ENCODE measurements at regions not wholly inside any gene's neighbourhood (a gene's known extent, or its start where the extent isn't known, plus 50 kb on each side); places are given as distances from the start of the nearest gene placed in this dataset.

- TF ChIP-seq CTCF (IDR thresholded peaks at IDR 0.05) = no peak
- Histone ChIP-seq H3K36me3 (ENCODE audit: insufficient read depth, low read length) (no peaks in the 10 kb centered on the region), H3K9me3 (ENCODE audit: control insufficient read depth in 1 of 2, insufficient read depth in 1 of 2, low read length in 2 of 2) (no peaks in the 10 kb centered on the region), H3K4me3 (ENCODE audit: low read length) (no peak overlapping the region), H3K27ac (ENCODE audit: low read depth in 1 of 2, low read length in 2 of 2) (no peak overlapping the region), H3K4me1 (ENCODE audit: insufficient read depth, low read length) (no peaks in the 10 kb centered on the region), H3K27me3 (ENCODE audit: control insufficient read depth in 1 of 2, insufficient read depth in 2 of 2, low read length in 2 of 2) (no peaks in the 10 kb centered on the region)
- no peak overlapping the region for H3K27ac Mint-ChIP-seq
- no peak overlapping the region for H3K4me3 Mint-ChIP-seq
- H3K9me3 Mint-ChIP-seq = no peaks in the 10 kb centered on the region
- no peaks in the 10 kb centered on the region for H3K4me1 Mint-ChIP-seq (ENCODE audit: low read depth)
- POLR2A ChIA-PET = no interaction called here
- ATAC-seq (ENCODE audit: poor library complexity) = no peak
- no peak for DNase-seq
- no peaks in the 10 kb centered on the region for H3K36me3 Mint-ChIP-seq (ENCODE audit: low read depth)
- CTCF ChIA-PET = no interaction called here
- no peaks in the 10 kb centered on the region for H3K27me3 Mint-ChIP-seq
- intact Hi-C loops (cut with DNase I, micrococcal nuclease) = no loop called here
These were observed 105.6 kb downstream of the FGF18 start for GRCh38 chr5:171525085-171525484.

GRCh38 chr5:171528036-171528435 is 108.6 kb downstream of the FGF18 start:
- Histone ChIP-seq H3K36me3 (ENCODE audit: insufficient read depth, low read length) (no peaks in the 10 kb centered on the region), H3K4me1 (ENCODE audit: insufficient read depth, low read length) (no peaks in the 10 kb centered on the region), H3K27me3 (ENCODE audit: control insufficient read depth in 1 of 2, insufficient read depth in 2 of 2, low read length in 2 of 2) (no peaks in the 10 kb centered on the region), H3K27ac (ENCODE audit: low read depth in 1 of 2, low read length in 2 of 2) (no peak overlapping the region), H3K9me3 (ENCODE audit: control insufficient read depth in 1 of 2, insufficient read depth in 1 of 2, low read length in 2 of 2) (no peaks in the 10 kb centered on the region), H3K4me3 (ENCODE audit: low read length) (no peak overlapping the region)
- Mint-ChIP-seq H3K27me3 (peaks cover 2% of the 10 kb centered on the region), H3K4me3 (no peak overlapping the region), H3K9me3 (no peaks in the 10 kb centered on the region), H3K4me1 (ENCODE audit: low read depth) (no peaks in the 10 kb centered on the region), H3K27ac (no peak overlapping the region), H3K36me3 (ENCODE audit: low read depth) (no peaks in the 10 kb centered on the region)
- intact Hi-C loops (cut with DNase I, micrococcal nuclease) = no loop called here
- no peak for TF ChIP-seq CTCF (IDR thresholded peaks at IDR 0.05)
- no peak for ATAC-seq (ENCODE audit: poor library complexity)
- ChIA-PET POLR2A (no interaction called here), CTCF (no interaction called here)
- DNase-seq = no peak

GRCh38 chr5:171528865-171529614 is 109.6 kb downstream of the FGF18 start:
- DNase-seq (no peak), ATAC-seq (ENCODE audit: poor library complexity) (no peak)
- Histone ChIP-seq H3K27ac (ENCODE audit: low read depth in 1 of 2, low read length in 2 of 2) (no peak overlapping the region), H3K27me3 (ENCODE audit: control insufficient read depth in 1 of 2, insufficient read depth in 2 of 2, low read length in 2 of 2) (no peaks in the 10 kb centered on the region), H3K4me3 (ENCODE audit: low read length) (no peak overlapping the region), H3K9me3 (ENCODE audit: control insufficient read depth in 1 of 2, insufficient read depth in 1 of 2, low read length in 2 of 2) (no peaks in the 10 kb centered on the region), H3K36me3 (ENCODE audit: insufficient read depth, low read length) (no peaks in the 10 kb centered on the region), H3K4me1 (ENCODE audit: insufficient read depth, low read length) (no peaks in the 10 kb centered on the region)
- Mint-ChIP-seq H3K4me3 (no peak overlapping the region), H3K36me3 (ENCODE audit: low read depth) (no peaks in the 10 kb centered on the region), H3K27me3 (peaks cover 6% of the 10 kb centered on the region), H3K4me1 (ENCODE audit: low read depth) (no peaks in the 10 kb centered on the region), H3K27ac (no peak overlapping the region), H3K9me3 (no peaks in the 10 kb centered on the region)
- POLR2A ChIA-PET = no interaction called here
- CTCF ChIA-PET = no interaction called here
- no peak for TF ChIP-seq CTCF (IDR thresholded peaks at IDR 0.05)
- intact Hi-C loops (cut with DNase I, micrococcal nuclease) = no loop called here

All from CD4-positive, alpha-beta T cell (primary cell).